GM21367 (cell line): ENCODE measurements at regions not wholly inside any gene's neighbourhood (a gene's known extent, or its start where the extent isn't known, plus 50 kb on each side); places are given as distances from the start of the nearest gene placed in this dataset.

ENCODE experiments used
- ATAC-seq: cut with Tn5 transposase; IDR thresholded peaks from one replicate; pipeline ENCODE4 v1.9.1; 2021; ENCODE audit not compliant: unreplicated experiment

GRCh38 chr2:104746299-104746698 is 107.6 kb upstream of the POU3F3 start:
- no peak for ATAC-seq

- no peak for ATAC-seq
Measured at GRCh38 chr2:104746858-104747257, 107.1 kb upstream of the POU3F3 start.

- ATAC-seq, result no peak
Measured at GRCh38 chr2:104749856-104750460, 104.0 kb upstream of the POU3F3 start.

GRCh38 chr2:104752504-104752903 is 101.4 kb upstream of the POU3F3 start:
- no peak for ATAC-seq

- no peak for ATAC-seq
Measured at GRCh38 chr2:104755026-104755878, 98.7 kb upstream of the POU3F3 start.

- no peak for ATAC-seq
Measured at GRCh38 chr2:104756118-104756517, 97.8 kb upstream of the POU3F3 start.

- ATAC-seq, result no peak
Measured at GRCh38 chr2:104757056-104757455, 96.9 kb upstream of the POU3F3 start.

GRCh38 chr2:104758199-104758620 is 95.7 kb upstream of the POU3F3 start:
- no peak for ATAC-seq

GRCh38 chr2:104762031-104762430 is 91.9 kb upstream of the POU3F3 start:
- ATAC-seq, result no peak

GRCh38 chr2:104766683-104767082 is 87.2 kb upstream of the POU3F3 start:
- no peak for ATAC-seq

- ATAC-seq, result no peak
Measured at GRCh38 chr2:104768694-104769093, 85.2 kb upstream of the POU3F3 start.

- no peak for ATAC-seq
Measured at GRCh38 chr2:104769096-104769495, 84.8 kb upstream of the POU3F3 start.

GRCh38 chr2:104772996-104773395 is 80.9 kb upstream of the POU3F3 start:
- ATAC-seq, result no peak

GRCh38 chr2:104774631-104775030 is 79.3 kb upstream of the POU3F3 start:
- ATAC-seq, result no peak

GRCh38 chr2:104777721-104778120 is 76.2 kb upstream of the POU3F3 start:
- ATAC-seq, result no peak

GRCh38 chr2:104781151-104781550 is 72.8 kb upstream of the POU3F3 start:
- no peak for ATAC-seq

- no peak for ATAC-seq
Measured at GRCh38 chr2:104784264-104784663, 69.7 kb upstream of the POU3F3 start.

GRCh38 chr2:104786204-104786603 is 67.7 kb upstream of the POU3F3 start:
- no peak for ATAC-seq

- ATAC-seq, result no peak
Measured at GRCh38 chr2:104786821-104787220, 67.1 kb upstream of the POU3F3 start.

- ATAC-seq, result no peak
Measured at GRCh38 chr2:104787298-104788065, 66.4 kb upstream of the POU3F3 start.

- no peak for ATAC-seq
Measured at GRCh38 chr2:104788742-104789455, 65.0 kb upstream of the POU3F3 start.
